GM18511 (cell line): ENCODE measurements at regions not wholly inside any gene's neighbourhood (a gene's known extent, or its start where the extent isn't known, plus 50 kb on each side); places are given as distances from the start of the nearest gene placed in this dataset.

ENCODE experiments used
- ATAC-seq: cut with Tn5 transposase; IDR thresholded peaks from one replicate; pipeline ENCODE4 v1.9.1; 2021; ENCODE audit warnings: mild to moderate bottlenecking, moderate library complexity; ENCODE audit not compliant: unreplicated experiment

DNA sequence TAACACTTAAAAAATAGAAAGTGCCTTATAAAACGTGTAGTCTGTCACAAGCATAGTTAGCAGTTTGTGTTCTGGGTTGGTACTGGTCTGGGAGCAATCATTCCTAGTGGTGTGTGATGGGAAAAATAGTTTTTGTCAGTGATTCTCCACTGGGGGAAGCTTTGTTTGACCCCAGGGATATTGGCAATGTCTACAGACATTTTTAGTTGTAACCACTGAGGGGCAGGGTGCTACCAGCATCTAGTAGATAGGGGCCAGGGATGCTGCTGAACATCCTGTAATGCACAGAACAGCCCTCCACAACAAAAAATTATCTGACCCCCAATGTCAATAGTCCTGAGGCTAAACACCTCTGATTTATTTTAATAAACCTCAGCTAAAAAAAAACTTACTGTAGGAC is 51.6 kb upstream of the CREB5 start:
- no peak for ATAC-seq

DNA sequence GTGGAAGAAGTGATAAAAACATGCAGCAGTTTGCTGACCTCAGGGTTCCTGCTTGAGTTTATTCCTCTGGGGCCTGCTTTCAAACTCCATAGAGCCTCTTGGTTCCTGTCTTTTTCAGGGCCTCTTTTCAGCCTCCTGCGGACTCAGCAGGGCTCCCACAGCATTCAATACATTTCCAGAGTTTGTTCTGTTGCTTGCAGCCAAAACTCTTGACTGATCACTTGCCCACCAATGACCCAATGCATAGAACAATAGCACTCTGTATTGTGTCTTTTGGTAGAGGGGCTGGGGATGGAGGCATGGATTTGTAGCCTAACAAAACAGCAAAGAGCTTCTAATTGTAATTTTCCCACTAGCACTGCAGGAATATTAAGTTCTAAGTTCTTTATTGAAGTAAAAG is 50.8 kb upstream of the CREB5 start:
- ATAC-seq: no peak

DNA sequence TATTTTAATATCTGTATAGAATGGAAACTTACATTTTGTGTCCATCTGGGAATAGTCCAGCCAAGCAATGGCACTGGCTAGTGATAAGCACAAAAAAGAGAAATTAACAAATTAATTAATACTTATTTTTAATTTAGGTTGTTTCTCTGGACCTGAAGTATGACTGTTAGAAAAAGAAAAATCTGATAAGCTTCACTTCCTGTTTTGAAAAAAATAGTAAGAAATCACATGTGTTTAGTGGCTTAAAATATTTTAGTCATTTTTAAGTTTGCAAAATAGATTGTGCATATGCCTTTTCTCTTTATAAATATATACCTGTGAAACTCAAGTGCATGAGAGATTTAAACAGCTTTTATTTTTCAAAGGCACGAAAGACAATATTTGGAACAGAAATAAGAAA is 50.1 kb upstream of the CREB5 start:
- ATAC-seq: no peak
